Vagina (tissue), 2 donors: ENCODE measurements at regions not wholly inside any gene's neighbourhood (a gene's known extent, or its start where the extent isn't known, plus 50 kb on each side); places are given as distances from the start of the nearest gene placed in this dataset.

ENCODE experiments used
- DNase-seq, 2 donors: peaks; one replicate each; pipeline ENCODE4 v3.0.0-alpha.2; 2017; ENCODE audit errors: extremely low spot score in 2 of 2
- H3K27ac ChIP-seq: fragments of 200-600 bp; sonication (generic); one replicate; pipeline ENCODE4 v1.5.1; 2019
- H3K27me3 ChIP-seq: fragments of 200-600 bp; sonication (generic); one replicate; pipeline ENCODE4 v1.5.1; 2019
- H3K36me3 ChIP-seq, 2 donors: fragments of 200-600 bp; sonication (generic); one replicate each; pipeline ENCODE4 v1.5.1; 2017 to 2019
- H3K4me1 ChIP-seq: fragments of 200-600 bp; sonication (generic); one replicate; pipeline ENCODE4 v1.5.1; 2019
- H3K4me3 ChIP-seq, 2 donors: fragments of 200-600 bp; sonication (generic); 1 replicate in 1 of 2; 2 replicates in 1 of 2; pipeline ENCODE4 v1.5.1; 2016 to 2019
- H3K9me3 ChIP-seq: fragments of 200-600 bp; sonication (generic); one replicate; pipeline ENCODE4 v1.5.1; 2019
- POLR2A ChIP-seq, 2 donors: fragments of 450-650 bp; IDR thresholded peaks; one replicate each; pipeline ENCODE4 v1.6.1; 2017; ENCODE audit warnings: antibody characterized with exemption in 2 of 2, mild to moderate bottlenecking in 2 of 2, moderate library complexity in 2 of 2
- POLR2AphosphoS5 ChIP-seq, 2 donors: sonication (generic); formaldehyde crosslinking; IDR thresholded peaks; one replicate each; pipeline ENCODE4 v1.9.0; 2017; ENCODE audit warnings: antibody characterized with exemption in 2 of 2, mild to moderate bottlenecking in 2 of 2, low read depth in 1 of 2; ENCODE audit not compliant: insufficient read depth in 1 of 2
- intact Hi-C: fragments of 100-400 bp; cut with DNase I; formaldehyde crosslinking; loops from one replicate; pipeline ENCODE4 v1.15.1; 2023
- TF ChIP-seq, protein P1 (sequence below), 3 experiments: fragments of 450-650 bp in 2 of 3; fragments of 200-600 bp in 1 of 3; sonication (generic) in 1 of 3; IDR thresholded peaks; one replicate each; pipeline ENCODE4 v1.5.1; 2017 to 2019; ENCODE audit warnings: antibody characterized with exemption in 3 of 3, mild to moderate bottlenecking in 2 of 3, moderate library complexity in 2 of 3

DNA sequence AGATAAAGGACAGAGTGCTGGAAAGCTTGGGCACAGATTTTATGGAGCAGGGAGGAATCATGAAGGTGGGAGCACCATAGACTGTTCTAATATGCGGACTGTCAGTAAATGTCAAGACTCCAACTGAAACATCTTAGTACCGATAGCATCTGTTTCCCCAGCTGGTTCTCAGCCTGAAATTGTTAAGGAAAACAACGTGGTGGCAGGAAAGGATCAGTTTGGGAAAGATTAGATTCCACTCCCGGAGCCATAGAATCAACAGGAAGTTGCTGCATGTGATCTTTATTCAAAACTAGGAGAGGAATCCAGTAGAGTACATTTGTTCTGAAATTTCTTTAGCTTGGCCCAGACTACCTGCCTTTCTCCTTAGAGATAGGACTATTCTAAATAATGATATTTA lies 559.1 kb downstream of the CSNK1G3 start:
- no peak for DNase-seq
- Histone ChIP-seq H3K27me3 (no peaks in the 10 kb centered on the region), H3K9me3 (no peaks in the 10 kb centered on the region), H3K27ac (no peak overlapping the region), H3K4me3 (no peak overlapping the region), H3K4me1 (no peaks in the 10 kb centered on the region), H3K36me3 (no peaks in the 10 kb centered on the region)
- no peak for TF ChIP-seq POLR2A (IDR thresholded peaks at IDR 0.05)
- TF ChIP-seq POLR2AphosphoS5 (IDR thresholded peaks at IDR 0.05; ENCODE audit: insufficient read depth in 1 of 2, low read depth in 1 of 2), result no peak
- TF ChIP-seq, protein P1, sequence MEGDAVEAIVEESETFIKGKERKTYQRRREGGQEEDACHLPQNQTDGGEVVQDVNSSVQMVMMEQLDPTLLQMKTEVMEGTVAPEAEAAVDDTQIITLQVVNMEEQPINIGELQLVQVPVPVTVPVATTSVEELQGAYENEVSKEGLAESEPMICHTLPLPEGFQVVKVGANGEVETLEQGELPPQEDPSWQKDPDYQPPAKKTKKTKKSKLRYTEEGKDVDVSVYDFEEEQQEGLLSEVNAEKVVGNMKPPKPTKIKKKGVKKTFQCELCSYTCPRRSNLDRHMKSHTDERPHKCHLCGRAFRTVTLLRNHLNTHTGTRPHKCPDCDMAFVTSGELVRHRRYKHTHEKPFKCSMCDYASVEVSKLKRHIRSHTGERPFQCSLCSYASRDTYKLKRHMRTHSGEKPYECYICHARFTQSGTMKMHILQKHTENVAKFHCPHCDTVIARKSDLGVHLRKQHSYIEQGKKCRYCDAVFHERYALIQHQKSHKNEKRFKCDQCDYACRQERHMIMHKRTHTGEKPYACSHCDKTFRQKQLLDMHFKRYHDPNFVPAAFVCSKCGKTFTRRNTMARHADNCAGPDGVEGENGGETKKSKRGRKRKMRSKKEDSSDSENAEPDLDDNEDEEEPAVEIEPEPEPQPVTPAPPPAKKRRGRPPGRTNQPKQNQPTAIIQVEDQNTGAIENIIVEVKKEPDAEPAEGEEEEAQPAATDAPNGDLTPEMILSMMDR (IDR thresholded peaks at IDR 0.05), result no peak
- intact Hi-C loops, result no loop called here

DNA sequence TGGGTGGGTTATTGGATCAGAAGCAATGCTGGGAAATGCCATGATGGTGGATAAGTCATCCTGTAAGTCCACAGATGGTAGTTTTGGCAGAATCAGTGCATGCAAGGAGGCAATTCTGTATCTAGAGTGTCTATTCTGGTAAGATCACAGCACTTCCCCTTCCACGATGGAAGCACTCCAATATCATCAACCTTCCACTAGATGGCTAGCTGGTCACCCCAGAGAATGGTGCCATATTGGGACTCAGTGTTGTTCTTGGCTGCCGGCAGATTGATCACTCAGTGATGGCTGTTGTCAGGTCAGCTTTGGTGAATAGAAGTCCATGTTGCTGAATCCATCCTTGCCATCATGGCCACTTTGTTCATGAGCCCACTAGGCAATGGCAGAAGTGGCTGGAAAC lies 553.5 kb downstream of the CSNK1G3 start:
- intact Hi-C loops, result no loop called here
- no peak overlapping the region for H3K27ac ChIP-seq

DNA sequence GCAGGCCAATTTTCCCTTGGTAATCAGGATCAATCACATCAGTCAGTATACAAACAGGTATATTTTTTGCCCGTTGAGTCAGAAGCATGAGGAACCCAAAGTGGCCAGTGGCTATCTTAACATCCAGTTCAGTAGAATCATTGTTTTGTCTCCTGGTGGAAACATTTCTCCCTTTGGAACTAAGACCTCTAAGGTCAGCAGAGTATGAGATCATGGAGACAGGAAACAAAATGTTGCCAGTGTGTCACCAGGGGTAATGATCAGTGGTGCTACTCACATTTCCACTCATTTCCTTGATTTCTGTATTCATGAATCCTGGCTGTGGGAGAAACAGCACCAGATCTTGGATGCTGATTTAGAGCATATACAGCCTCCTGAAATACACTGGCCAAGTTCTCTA lies 553.0 kb downstream of the CSNK1G3 start:
- H3K36me3 ChIP-seq, result no peaks in the 10 kb centered on the region
- no peak for TF ChIP-seq POLR2AphosphoS5 (IDR thresholded peaks at IDR 0.05; ENCODE audit: insufficient read depth in 1 of 2, low read depth in 1 of 2)
- TF ChIP-seq POLR2A (IDR thresholded peaks at IDR 0.05), result no peak
- TF ChIP-seq, protein P1 (IDR thresholded peaks at IDR 0.05), result no peak
- no peaks in the 10 kb centered on the region for H3K9me3 ChIP-seq
- no peaks in the 10 kb centered on the region for H3K27me3 ChIP-seq
- H3K4me1 ChIP-seq, result no peaks in the 10 kb centered on the region
- DNase-seq, result no peak
- no peak overlapping the region for H3K4me3 ChIP-seq
- intact Hi-C loops, result no loop called here
- no peak overlapping the region for H3K27ac ChIP-seq

More for the DNA sequence above, 553.5 kb downstream of the CSNK1G3 start:
- no peak overlapping the region for H3K4me3 ChIP-seq
- DNase-seq, result no peak
- H3K4me1 ChIP-seq, result no peaks in the 10 kb centered on the region
- no peaks in the 10 kb centered on the region for H3K36me3 ChIP-seq
- H3K9me3 ChIP-seq, result no peaks in the 10 kb centered on the region
- no peak for TF ChIP-seq POLR2AphosphoS5 (IDR thresholded peaks at IDR 0.05; ENCODE audit: insufficient read depth in 1 of 2, low read depth in 1 of 2)
- TF ChIP-seq POLR2A (IDR thresholded peaks at IDR 0.05), result no peak
- TF ChIP-seq, protein P1 (IDR thresholded peaks at IDR 0.05), result no peak
- no peaks in the 10 kb centered on the region for H3K27me3 ChIP-seq

DNA sequence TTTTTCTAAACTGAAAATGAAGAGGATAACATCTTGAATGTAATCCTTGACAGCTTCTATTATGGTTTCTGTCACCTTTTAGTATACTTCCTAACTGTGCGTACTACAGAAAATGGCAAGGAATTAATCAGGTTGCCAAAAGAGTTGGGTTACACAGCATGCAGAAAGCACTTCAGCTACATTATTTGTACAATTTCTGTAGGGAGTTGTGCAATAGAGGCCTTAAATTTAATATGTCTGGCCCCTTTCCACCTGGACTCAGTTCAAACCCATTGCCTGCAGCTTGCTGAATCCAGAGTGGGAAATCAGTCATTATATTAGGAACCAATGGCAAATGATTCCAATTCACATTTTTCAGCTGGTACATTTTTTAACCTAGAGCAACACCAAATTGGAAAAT lies 549.7 kb downstream of the CSNK1G3 start:
- no peak overlapping the region for H3K27ac ChIP-seq
- no peak for DNase-seq
- no peaks in the 10 kb centered on the region for H3K27me3 ChIP-seq
- no peak for TF ChIP-seq POLR2AphosphoS5 (IDR thresholded peaks at IDR 0.05; ENCODE audit: insufficient read depth in 1 of 2, low read depth in 1 of 2)
- TF ChIP-seq POLR2A (IDR thresholded peaks at IDR 0.05), result no peak
- TF ChIP-seq, protein P1 (IDR thresholded peaks at IDR 0.05), result no peak
- no peaks in the 10 kb centered on the region for H3K9me3 ChIP-seq
- H3K4me1 ChIP-seq, result peaks cover 16% of the 10 kb centered on the region
- intact Hi-C loops, result no loop called here
- no peak overlapping the region for H3K4me3 ChIP-seq
- no peaks in the 10 kb centered on the region for H3K36me3 ChIP-seq

DNA sequence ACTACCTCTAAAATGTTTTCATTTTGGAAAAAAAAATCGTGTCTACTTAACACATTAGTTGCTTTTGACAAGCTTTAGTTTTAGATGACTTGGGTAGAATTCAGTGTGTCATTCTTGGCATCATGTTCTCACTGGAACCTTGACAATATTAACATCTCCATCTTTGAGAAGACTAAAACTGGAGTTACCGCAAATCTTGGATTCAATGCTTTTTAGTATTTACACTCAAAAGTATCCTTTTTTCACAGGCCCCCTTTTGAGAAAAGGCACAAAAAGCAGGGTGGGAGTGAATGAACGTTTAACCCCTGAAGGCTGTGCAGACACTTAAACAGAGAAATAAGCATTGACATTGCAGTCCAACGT lies 549.1 kb downstream of the CSNK1G3 start:
- TF ChIP-seq POLR2AphosphoS5 (IDR thresholded peaks at IDR 0.05; ENCODE audit: insufficient read depth in 1 of 2, low read depth in 1 of 2) (no peak), POLR2A (IDR thresholded peaks at IDR 0.05) (no peak)
- TF ChIP-seq, protein P1 (IDR thresholded peaks at IDR 0.05), result no peak
- H3K36me3 ChIP-seq, result no peaks in the 10 kb centered on the region
- H3K27me3 ChIP-seq, result no peaks in the 10 kb centered on the region
- no peak overlapping the region for H3K27ac ChIP-seq
- intact Hi-C loops, result no loop called here
- no peak for DNase-seq
- no peak overlapping the region for H3K4me3 ChIP-seq
- no peaks in the 10 kb centered on the region for H3K9me3 ChIP-seq
- H3K4me1 ChIP-seq, result peaks cover 17% of the 10 kb centered on the region
